Left ventricle myocardium inferior (tissue), 1 donor: ENCODE measurements at regions not wholly inside any gene's neighbourhood (a gene's known extent, or its start where the extent isn't known, plus 50 kb on each side); places are given as distances from the start of the nearest gene placed in this dataset.

Source experiments
- DNase-seq: peaks from one replicate; pipeline ENCODE4 v3.0.0-alpha.2; 2020
- H3K27ac ChIP-seq: fragments of 200-600 bp; replicated peaks from 2 replicates; pipeline ENCODE4 v1.8.0; 2021
- H3K27me3 ChIP-seq: fragments of 200-600 bp; 2 replicates; pipeline ENCODE4 v1.8.0; 2021; ENCODE audit warnings: low read depth
- H3K36me3 ChIP-seq: fragments of 200-600 bp; 2 replicates; pipeline ENCODE4 v1.8.0; 2021
- H3K4me1 ChIP-seq: fragments of 200-600 bp; 2 replicates; pipeline ENCODE4 v1.8.0; 2021
- H3K4me3 ChIP-seq: fragments of 200-600 bp; 2 replicates; pipeline ENCODE4 v1.8.0; 2021; ENCODE audit warnings: mild to moderate bottlenecking, moderate library complexity
- H3K9me3 ChIP-seq: fragments of 200-600 bp; replicated peaks from 2 replicates; pipeline ENCODE4 v1.8.0; 2021
- CTCF ChIP-seq: fragments of 200-600 bp; IDR thresholded peaks from 2 replicates; pipeline ENCODE4 v1.8.0; 2021; ENCODE audit warnings: antibody characterized with exemption, mild to moderate bottlenecking, borderline replicate concordance
- intact Hi-C: fragments of 100-400 bp; cut with micrococcal nuclease; formaldehyde crosslinking; loops from one replicate; pipeline ENCODE4 v1.11.0; 2022
- donor health status: DM: no; HTN: yes; CAD: no; lungs with severe emphysema.

- Histone ChIP-seq H3K27ac (no peak overlapping the region), H3K9me3 (peaks cover 11% of the 10 kb centered on the region), H3K4me3 (no peak overlapping the region), H3K27me3 (no peaks in the 10 kb centered on the region), H3K4me1 (no peaks in the 10 kb centered on the region), H3K36me3 (no peaks in the 10 kb centered on the region)
- no peak for DNase-seq
- TF ChIP-seq CTCF = no peak
- intact Hi-C loops = no loop called here
These were observed 82.0 kb upstream of the FREM3 start for GRCh38 chr4:143782521-143782920.

- intact Hi-C loops = no loop called here
These were observed 73.8 kb upstream of the FREM3 start for GRCh38 chr4:143773998-143774895.

DNA sequence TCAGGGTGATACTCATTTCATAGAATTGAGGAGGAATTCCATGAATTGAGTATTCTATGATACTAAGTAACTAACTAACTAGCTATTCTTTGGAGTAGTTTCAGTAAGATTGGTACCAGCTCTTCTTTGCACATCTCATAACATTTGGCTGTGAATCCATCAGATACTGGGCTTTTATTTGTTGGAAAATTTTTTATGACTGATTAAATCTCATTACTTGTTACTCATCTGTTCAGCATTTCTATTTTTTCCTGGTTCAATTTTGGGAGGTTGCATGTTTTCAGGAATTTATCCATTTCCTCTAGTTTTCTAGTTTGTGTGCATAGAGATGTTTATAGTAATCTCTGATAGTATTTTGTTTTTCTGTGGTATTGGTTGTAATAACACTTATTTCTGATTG, 70.8 kb upstream of the FREM3 start:
- no peak for DNase-seq
- Histone ChIP-seq H3K27me3 (no peaks in the 10 kb centered on the region), H3K4me1 (no peaks in the 10 kb centered on the region), H3K4me3 (no peak overlapping the region), H3K9me3 (peaks cover 9% of the 10 kb centered on the region), H3K27ac (no peak overlapping the region), H3K36me3 (no peaks in the 10 kb centered on the region)
- intact Hi-C loops = no loop called here
- TF ChIP-seq CTCF = no peak

More at GRCh38 chr4:143773998-143774895, 73.8 kb upstream of the FREM3 start:
- no peaks in the 10 kb centered on the region for H3K36me3 ChIP-seq
- H3K4me3 ChIP-seq = no peak overlapping the region
- no peaks in the 10 kb centered on the region for H3K27me3 ChIP-seq
- H3K4me1 ChIP-seq = no peaks in the 10 kb centered on the region
- H3K27ac ChIP-seq = no peak overlapping the region
- H3K9me3 ChIP-seq = peaks cover 9% of the 10 kb centered on the region
- DNase-seq = no peak
- peak; percentile 64 for TF ChIP-seq CTCF

GRCh38 chr4:143768007-143768591, 67.6 kb upstream of the FREM3 start:
- intact Hi-C loops = no loop called here
- peak overlapping the region; percentile 40 for H3K27ac ChIP-seq
- H3K4me3 ChIP-seq = no peak overlapping the region
- H3K4me1 ChIP-seq = no peaks in the 10 kb centered on the region
- H3K27me3 ChIP-seq = no peaks in the 10 kb centered on the region
- H3K9me3 ChIP-seq = peaks cover 7% of the 10 kb centered on the region
- no peak for DNase-seq
- H3K36me3 ChIP-seq = no peaks in the 10 kb centered on the region
- TF ChIP-seq CTCF = no peak

GRCh38 chr4:143763587-143763986, 63.1 kb upstream of the FREM3 start:
- Histone ChIP-seq H3K4me1 (peaks cover 7% of the 10 kb centered on the region), H3K27ac (no peak overlapping the region), H3K36me3 (no peaks in the 10 kb centered on the region), H3K4me3 (no peak overlapping the region), H3K9me3 (no peaks in the 10 kb centered on the region), H3K27me3 (no peaks in the 10 kb centered on the region)
- TF ChIP-seq CTCF = no peak
- intact Hi-C loops = no loop called here
- no peak for DNase-seq
